ENCODE measurements at regions not wholly inside any gene's neighbourhood (a gene's known extent, or its start where the extent isn't known, plus 50 kb on each side); places are given as distances from the start of the nearest gene placed in this dataset.

- Histone ChIP-seq H3K4me2 (ENCODE audit: insufficient read depth, insufficient read length, low read length) (no peak overlapping the region), H2BK20ac (ENCODE audit: low read depth, low read length, poor library complexity, severe bottlenecking) (no peak overlapping the region), H3T11ph (ENCODE audit: low read length) (no peak overlapping the region), H2BK120ac (ENCODE audit: low read depth, low read length, poor library complexity, severe bottlenecking) (no peak overlapping the region), H3K56ac (ENCODE audit: insufficient read length, low read depth, low read length) (no peak overlapping the region), H2BK12ac (ENCODE audit: insufficient read length, low read depth, low read length) (no peak overlapping the region), H3K14ac (ENCODE audit: insufficient read depth, low read length) (no peak overlapping the region), H3K18ac (ENCODE audit: insufficient read length, low read depth, low read length) (no peak overlapping the region), H3K23ac (ENCODE audit: insufficient read length, low read depth, low read length) (no peak overlapping the region), H4K8ac (replicated peaks; ENCODE audit: insufficient read length, low read depth, low read length) (no peak overlapping the region), H3K4ac (ENCODE audit: low read depth, low read length) (no peak overlapping the region), H4K91ac (ENCODE audit: insufficient read length, low read depth, low read length) (no peak overlapping the region), H2BK5ac (ENCODE audit: insufficient read length, low read length) (no peak overlapping the region), H3K79me2 (ENCODE audit: insufficient read depth, low read length) (no peaks in the 10 kb centered on the region), H3K23me2 (ENCODE audit: insufficient read length, low read depth, low read length, poor library complexity, severe bottlenecking) (no peaks in the 10 kb centered on the region), H2BK15ac (ENCODE audit: low read depth, low read length) (no peak overlapping the region), H3K9me3 (ENCODE audit: control insufficient read depth, low read depth, low read length) (no peaks in the 10 kb centered on the region), H3K4me1 (ENCODE audit: insufficient read depth, low read length) (no peaks in the 10 kb centered on the region), H2AK5ac (ENCODE audit: insufficient read length, low read length) (no peak overlapping the region), H3K79me1 (ENCODE audit: insufficient read depth, low read depth, low read length, poor library complexity, severe bottlenecking) (no peaks in the 10 kb centered on the region), H4K5ac (ENCODE audit: insufficient read length, low read depth, low read length) (no peak overlapping the region), H3K27me3 (ENCODE audit: insufficient read depth, low read length) (no peaks in the 10 kb centered on the region), H3K27ac (ENCODE audit: insufficient read length, low read depth, low read length) (no peak overlapping the region), H4K20me1 (ENCODE audit: control insufficient read depth, insufficient read depth, insufficient read length) (no peaks in the 10 kb centered on the region), H2AFZ (ENCODE audit: low read length) (no peak overlapping the region), H3K9ac (ENCODE audit: extremely low read depth, insufficient read length, low read length) (no peak overlapping the region)
- Mint-ChIP-seq H3K4me1 (peaks cover 8% of the 10 kb centered on the region in 2 experiments), H3K27ac (no peak overlapping the region), H3K27me3 (ENCODE audit: low read depth) (peaks cover 5% of the 10 kb centered on the region; the same call in 1 of the 2 replicates), H3K36me3 (ENCODE audit: insufficient read depth in 1 of 3, low read depth in 3 of 3) (no peaks in the 10 kb centered on the region), H3K9me3 (no peaks in the 10 kb centered on the region), H3K4me3 (no peak overlapping the region)
- TF ChIP-seq CTCF (conservative IDR thresholded peaks at IDR 0.05) = no peak
- DNase-seq = no peak
- no CpG with 5 or more reads among the region's 2 CpGs for WGBS (ENCODE audit: extremely low coverage, insufficient read length, low lambda C conversion rate)
Measured at GRCh38 chr5:7036192-7036835, 323.1 kb downstream of the TENT4A start.

All from H9 (cell line).